ENCODE measurements at regions not wholly inside any gene's neighbourhood (a gene's known extent, or its start where the extent isn't known, plus 50 kb on each side); places are given as distances from the start of the nearest gene placed in this dataset.
"Not testable (repeated sequence)": the region's sequence is repeated elsewhere in the genome, so short reads cannot be mapped to it uniquely, and the experiment has no call there.

GRCh38 chr7:27442455-27442854 lies 199.9 kb downstream of the EVX1 start:
- H3K27ac ChIP-seq: no peak overlapping the region
- TF ChIP-seq, protein P1, sequence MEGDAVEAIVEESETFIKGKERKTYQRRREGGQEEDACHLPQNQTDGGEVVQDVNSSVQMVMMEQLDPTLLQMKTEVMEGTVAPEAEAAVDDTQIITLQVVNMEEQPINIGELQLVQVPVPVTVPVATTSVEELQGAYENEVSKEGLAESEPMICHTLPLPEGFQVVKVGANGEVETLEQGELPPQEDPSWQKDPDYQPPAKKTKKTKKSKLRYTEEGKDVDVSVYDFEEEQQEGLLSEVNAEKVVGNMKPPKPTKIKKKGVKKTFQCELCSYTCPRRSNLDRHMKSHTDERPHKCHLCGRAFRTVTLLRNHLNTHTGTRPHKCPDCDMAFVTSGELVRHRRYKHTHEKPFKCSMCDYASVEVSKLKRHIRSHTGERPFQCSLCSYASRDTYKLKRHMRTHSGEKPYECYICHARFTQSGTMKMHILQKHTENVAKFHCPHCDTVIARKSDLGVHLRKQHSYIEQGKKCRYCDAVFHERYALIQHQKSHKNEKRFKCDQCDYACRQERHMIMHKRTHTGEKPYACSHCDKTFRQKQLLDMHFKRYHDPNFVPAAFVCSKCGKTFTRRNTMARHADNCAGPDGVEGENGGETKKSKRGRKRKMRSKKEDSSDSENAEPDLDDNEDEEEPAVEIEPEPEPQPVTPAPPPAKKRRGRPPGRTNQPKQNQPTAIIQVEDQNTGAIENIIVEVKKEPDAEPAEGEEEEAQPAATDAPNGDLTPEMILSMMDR (IDR thresholded peaks at IDR 0.05; ENCODE audit: low read depth, low read length): no peak
- peaks cover 5% of the 10 kb centered on the region for H3K27me3 ChIP-seq
- H3K36me3 ChIP-seq: no peaks in the 10 kb centered on the region
- peak in 1 of 2 donors; percentile 41 for DNase-seq (ENCODE audit: low read depth in 1 of 2, low spot score in 1 of 2)
- H3K4me3 ChIP-seq: no peak overlapping the region
- H3K9me3 ChIP-seq (ENCODE audit: low read depth): no peaks in the 10 kb centered on the region
- no peaks in the 10 kb centered on the region for H3K4me1 ChIP-seq (ENCODE audit: low read depth)

DNA sequence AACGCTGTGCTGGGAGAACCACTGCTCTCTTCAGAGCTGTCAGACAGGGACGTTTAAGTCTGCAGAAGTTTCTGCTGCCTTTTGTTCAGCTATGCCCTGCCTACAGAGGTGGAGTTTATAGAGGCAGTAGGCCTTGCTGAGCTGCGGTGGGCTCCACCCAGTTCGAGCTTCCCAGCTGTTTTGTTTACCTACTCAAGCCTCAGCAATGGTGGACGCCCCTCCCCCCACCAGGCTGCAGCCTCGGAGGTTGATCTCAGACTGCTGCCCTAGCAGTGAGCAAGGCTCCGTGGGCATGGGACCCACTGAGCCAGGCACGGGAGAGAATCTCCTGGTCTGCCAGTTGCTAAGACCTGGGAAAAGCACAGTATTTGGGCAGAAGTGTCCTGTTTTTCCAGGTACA lies 206.4 kb downstream of the EVX1 start:
- not testable (repeated sequence) for H3K4me3 ChIP-seq; H3K9me3 ChIP-seq (ENCODE audit: low read depth); H3K4me1 ChIP-seq (ENCODE audit: low read depth); H3K27me3 ChIP-seq; H3K36me3 ChIP-seq
- H3K27ac ChIP-seq: peak overlapping the region; percentile 40
- peak in 1 of 2 donors; percentile 17 for DNase-seq (ENCODE audit: low read depth in 1 of 2, low spot score in 1 of 2)

GRCh38 chr7:27453702-27454405 lies 208.8 kb downstream of the HIBADH start:
- Histone ChIP-seq H3K27ac (no peak overlapping the region), H3K4me1 (ENCODE audit: low read depth) (peaks cover 10% of the 10 kb centered on the region), H3K4me3 (no peak overlapping the region), H3K27me3 (no peaks in the 10 kb centered on the region), H3K9me3 (ENCODE audit: low read depth) (no peaks in the 10 kb centered on the region), H3K36me3 (no peaks in the 10 kb centered on the region)
- TF ChIP-seq, protein P1 (IDR thresholded peaks at IDR 0.05; ENCODE audit: low read depth, low read length): no peak
- DNase-seq (ENCODE audit: low read depth in 1 of 2, low spot score in 1 of 2): peak; percentile 19 to 68

DNA sequence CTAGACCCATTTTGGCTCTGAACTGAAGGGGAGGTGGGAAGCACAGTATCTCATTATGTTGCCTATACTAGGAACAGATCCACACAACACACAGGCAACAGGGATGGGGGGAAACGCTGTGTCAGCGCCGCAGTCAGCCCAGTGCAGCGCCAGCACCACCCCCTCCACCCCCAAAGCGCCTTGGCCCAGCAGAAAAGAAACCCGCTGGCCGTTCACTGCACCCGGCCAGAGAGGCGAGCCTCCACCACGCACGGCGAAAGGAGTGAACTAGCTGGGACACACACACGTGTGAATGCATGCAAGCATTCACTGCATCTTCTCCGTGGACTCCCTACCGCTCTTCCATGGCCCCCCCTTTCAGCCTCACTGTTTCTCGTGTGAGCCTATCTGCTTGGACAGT lies 205.6 kb downstream of the HIBADH start:
- H3K9me3 ChIP-seq (ENCODE audit: low read depth); H3K4me3 ChIP-seq; H3K27me3 ChIP-seq; H3K36me3 ChIP-seq: not testable (repeated sequence)
- H3K4me1 ChIP-seq (ENCODE audit: low read depth): peaks cover 10% of the 10 kb centered on the region
- DNase-seq (ENCODE audit: low read depth in 1 of 2, low spot score in 1 of 2): peak in 1 of 2 donors; percentile 39
- peak overlapping the region; percentile 79 for H3K27ac ChIP-seq

- H3K27ac ChIP-seq; H3K9me3 ChIP-seq (ENCODE audit: low read depth); H3K4me3 ChIP-seq; H3K27me3 ChIP-seq; H3K36me3 ChIP-seq: not testable (repeated sequence)
- H3K4me1 ChIP-seq (ENCODE audit: low read depth): peaks cover 10% of the 10 kb centered on the region
- DNase-seq (ENCODE audit: low read depth in 1 of 2, low spot score in 1 of 2): peak in 1 of 2 donors; percentile 69
Observed at GRCh38 chr7:27457603-27458565, 204.8 kb downstream of the HIBADH start.

DNA sequence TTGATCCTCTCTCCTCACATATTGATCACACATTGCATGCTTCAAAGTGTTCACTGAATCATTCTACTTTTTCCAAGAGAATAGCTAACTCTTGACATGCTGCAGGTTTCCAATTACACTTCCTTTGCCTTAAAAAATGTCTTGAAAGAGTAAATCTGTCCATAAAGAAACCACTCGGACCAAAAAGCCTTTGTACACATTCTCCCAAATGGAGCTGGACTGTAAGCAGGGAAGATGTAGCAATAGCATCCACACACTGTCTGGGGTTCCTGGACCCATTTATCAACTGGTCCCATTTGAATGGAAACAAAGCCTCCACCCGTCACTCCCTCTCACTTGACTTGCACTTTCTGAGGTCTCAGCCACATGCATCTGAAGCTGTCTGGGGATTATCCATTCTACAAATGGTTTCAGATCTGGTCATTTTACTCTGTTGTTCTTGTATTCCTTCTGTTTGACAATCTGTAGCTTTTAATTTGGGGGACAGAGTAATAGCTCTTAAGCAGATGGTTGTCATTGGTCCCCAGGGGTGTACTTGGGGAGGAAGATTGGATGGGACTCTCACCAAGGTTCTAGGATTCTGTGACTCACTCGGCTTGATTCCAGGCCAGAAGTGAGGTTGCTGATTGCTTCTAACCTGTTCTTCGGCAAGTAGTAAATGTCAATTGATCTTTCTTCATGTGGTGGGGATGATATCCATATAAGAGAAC lies 203.5 kb downstream of the HIBADH start:
- no peaks in the 10 kb centered on the region for H3K9me3 ChIP-seq (ENCODE audit: low read depth)
- H3K4me3 ChIP-seq: no peak overlapping the region
- TF ChIP-seq, protein P1 (IDR thresholded peaks at IDR 0.05; ENCODE audit: low read depth, low read length): no peak

More for the DNA sequence above, 203.5 kb downstream of the HIBADH start:
- peak in 1 of 2 donors; percentile 26 for DNase-seq (ENCODE audit: low read depth in 1 of 2, low spot score in 1 of 2)
- Histone ChIP-seq H3K27ac (no peak overlapping the region), H3K4me1 (ENCODE audit: low read depth) (peaks cover 5% of the 10 kb centered on the region), H3K36me3 (no peaks in the 10 kb centered on the region), H3K27me3 (peaks cover 7% of the 10 kb centered on the region)
